HFFc6 (cell line): ENCODE measurements at regions not wholly inside any gene's neighbourhood (a gene's known extent, or its start where the extent isn't known, plus 50 kb on each side); places are given as distances from the start of the nearest gene placed in this dataset.

Experiments used
- DNase-seq: peaks from one replicate; pipeline ENCODE4 v3.0.0-alpha.2; 2018
- H3K27ac Mint-ChIP-seq: 2 replicates; pipeline ENCODE4 v1.8.0; 2020; ENCODE audit warnings: mild to moderate bottlenecking, mixed read lengths
- H3K27me3 Mint-ChIP-seq: 2 replicates; pipeline ENCODE4 v1.8.0; 2021; ENCODE audit warnings: mild to moderate bottlenecking, moderate library complexity, mixed read lengths; ENCODE audit not compliant: insufficient read depth
- H3K36me3 Mint-ChIP-seq: 2 replicates; pipeline ENCODE4 v1.8.0; 2021; ENCODE audit warnings: low read depth, mixed read lengths
- H3K4me1 Mint-ChIP-seq: 2 replicates; pipeline ENCODE4 v1.8.0; 2020; ENCODE audit warnings: low read depth, mixed read lengths
- H3K4me3 Mint-ChIP-seq: 2 replicates; pipeline ENCODE4 v1.8.0; 2020; ENCODE audit warnings: mild to moderate bottlenecking, moderate library complexity, mixed read lengths
- H3K9me3 Mint-ChIP-seq: 2 replicates; pipeline ENCODE4 v1.8.0; 2020; ENCODE audit warnings: mild to moderate bottlenecking, mixed read lengths
- TF ChIP-seq, protein P1 (sequence below): fragments of 200-600 bp; sonication (generic); IDR thresholded peaks from 2 replicates; pipeline ENCODE4 v1.5.0; 2021; ENCODE audit warnings: antibody characterized with exemption, mild to moderate bottlenecking

DNA sequence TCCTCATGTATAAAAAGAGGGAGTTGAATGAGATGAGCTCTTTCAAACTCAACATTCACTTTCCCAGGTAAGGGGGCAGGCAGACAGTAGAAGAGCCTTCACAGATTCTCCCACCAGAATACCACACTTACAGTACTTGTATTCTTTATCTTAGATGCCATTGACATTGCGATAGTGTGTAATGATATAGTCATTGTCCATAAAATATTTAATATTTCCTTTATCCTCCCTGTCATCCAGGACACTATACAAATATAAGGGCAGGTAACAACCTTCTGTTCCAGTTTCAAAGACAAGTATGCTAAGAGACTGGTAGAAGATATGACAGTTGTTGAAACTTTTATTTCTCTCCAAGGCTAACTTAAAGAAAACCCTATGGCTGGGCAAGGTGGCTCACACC, 56.5 kb upstream of the MTF2 start:
- DNase-seq: no peak
- Mint-ChIP-seq H3K36me3 (no peaks in the 10 kb centered on the region), H3K4me3 (no peak overlapping the region), H3K27ac (no peak overlapping the region), H3K9me3 (no peaks in the 10 kb centered on the region), H3K4me1 (no peaks in the 10 kb centered on the region), H3K27me3 (peaks cover 27% of the 10 kb centered on the region)
- TF ChIP-seq, protein P1, sequence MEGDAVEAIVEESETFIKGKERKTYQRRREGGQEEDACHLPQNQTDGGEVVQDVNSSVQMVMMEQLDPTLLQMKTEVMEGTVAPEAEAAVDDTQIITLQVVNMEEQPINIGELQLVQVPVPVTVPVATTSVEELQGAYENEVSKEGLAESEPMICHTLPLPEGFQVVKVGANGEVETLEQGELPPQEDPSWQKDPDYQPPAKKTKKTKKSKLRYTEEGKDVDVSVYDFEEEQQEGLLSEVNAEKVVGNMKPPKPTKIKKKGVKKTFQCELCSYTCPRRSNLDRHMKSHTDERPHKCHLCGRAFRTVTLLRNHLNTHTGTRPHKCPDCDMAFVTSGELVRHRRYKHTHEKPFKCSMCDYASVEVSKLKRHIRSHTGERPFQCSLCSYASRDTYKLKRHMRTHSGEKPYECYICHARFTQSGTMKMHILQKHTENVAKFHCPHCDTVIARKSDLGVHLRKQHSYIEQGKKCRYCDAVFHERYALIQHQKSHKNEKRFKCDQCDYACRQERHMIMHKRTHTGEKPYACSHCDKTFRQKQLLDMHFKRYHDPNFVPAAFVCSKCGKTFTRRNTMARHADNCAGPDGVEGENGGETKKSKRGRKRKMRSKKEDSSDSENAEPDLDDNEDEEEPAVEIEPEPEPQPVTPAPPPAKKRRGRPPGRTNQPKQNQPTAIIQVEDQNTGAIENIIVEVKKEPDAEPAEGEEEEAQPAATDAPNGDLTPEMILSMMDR: no peak

DNA sequence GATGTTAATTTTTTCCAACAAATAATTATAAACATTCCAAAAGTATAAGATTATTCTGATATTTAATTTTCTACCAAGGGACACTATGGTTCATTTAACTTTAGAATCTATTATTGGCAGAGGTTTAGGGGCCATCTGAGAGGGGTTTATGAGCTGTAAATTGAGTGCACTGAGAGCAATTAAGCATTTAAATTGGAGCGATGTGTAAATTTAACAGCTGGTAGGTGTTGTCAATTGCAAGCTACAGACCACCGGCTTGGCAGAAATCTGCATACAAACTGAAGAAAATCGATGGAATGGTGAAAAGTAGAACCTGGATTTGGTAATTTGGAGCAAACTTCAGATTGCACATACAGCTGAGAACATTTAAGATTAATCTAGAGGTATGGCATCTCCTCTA, 55.8 kb upstream of the MTF2 start:
- TF ChIP-seq, protein P1: no peak
- H3K27me3 Mint-ChIP-seq: peaks cover 27% of the 10 kb centered on the region
- H3K27ac Mint-ChIP-seq: no peak overlapping the region
- no peaks in the 10 kb centered on the region for H3K9me3 Mint-ChIP-seq
- H3K36me3 Mint-ChIP-seq: no peaks in the 10 kb centered on the region
- DNase-seq: no peak
- H3K4me1 Mint-ChIP-seq: no peaks in the 10 kb centered on the region
- H3K4me3 Mint-ChIP-seq: no peak overlapping the region

DNA sequence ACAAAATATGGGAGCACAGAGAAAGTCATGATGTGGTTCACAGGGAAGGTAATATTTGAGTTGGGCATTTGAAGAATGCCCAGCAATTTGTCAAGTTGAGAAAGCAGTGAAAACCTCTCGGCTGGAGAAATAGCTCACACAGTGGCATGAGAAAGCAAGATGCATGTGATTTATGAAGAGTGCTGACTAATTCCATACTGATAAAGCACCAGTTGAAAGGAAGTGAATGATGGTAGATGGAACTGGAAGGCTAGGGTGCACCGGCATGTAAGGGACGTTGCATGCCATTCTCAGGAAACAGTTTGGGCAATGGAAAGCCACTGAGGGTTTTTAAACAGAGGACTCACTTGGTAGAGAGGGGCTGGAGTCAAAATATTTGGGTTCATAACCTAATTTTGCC, 53.5 kb upstream of the MTF2 start:
- no peaks in the 10 kb centered on the region for H3K4me1 Mint-ChIP-seq
- TF ChIP-seq, protein P1: no peak
- DNase-seq: no peak
- H3K9me3 Mint-ChIP-seq: no peaks in the 10 kb centered on the region
- H3K4me3 Mint-ChIP-seq: no peak overlapping the region
- no peaks in the 10 kb centered on the region for H3K36me3 Mint-ChIP-seq
- peaks cover 25% of the 10 kb centered on the region for H3K27me3 Mint-ChIP-seq
- no peak overlapping the region for H3K27ac Mint-ChIP-seq

DNA sequence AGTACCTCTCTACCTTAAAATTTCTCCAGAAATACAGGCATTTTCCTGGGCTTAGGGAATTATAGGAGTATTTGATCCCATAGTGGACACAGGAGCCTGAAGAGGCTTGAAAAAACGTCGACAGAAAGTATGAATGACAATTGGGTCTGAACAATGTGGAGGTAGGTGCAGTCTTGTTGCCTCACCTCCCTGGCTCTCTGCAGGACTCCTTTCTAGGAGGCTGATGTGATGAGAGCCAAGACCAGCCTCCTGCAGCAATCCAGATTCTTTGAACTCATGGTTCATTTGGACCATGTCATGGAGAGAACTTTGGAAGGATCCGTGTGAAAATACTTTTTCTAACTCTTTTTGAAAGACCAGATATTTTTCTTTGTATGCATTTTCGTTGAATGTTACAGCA, 50.5 kb upstream of the MTF2 start:
- Mint-ChIP-seq H3K36me3 (no peaks in the 10 kb centered on the region), H3K4me1 (no peaks in the 10 kb centered on the region; the same call in 1 of the 2 replicates), H3K27ac (no peak overlapping the region), H3K9me3 (no peaks in the 10 kb centered on the region), H3K4me3 (no peak overlapping the region), H3K27me3 (peaks cover 18% of the 10 kb centered on the region)
- TF ChIP-seq, protein P1: no peak
- no peak for DNase-seq
